Colon (tissue), 2 donors: ENCODE measurements at regions not wholly inside any gene's neighbourhood (a gene's known extent, or its start where the extent isn't known, plus 50 kb on each side); places are given as distances from the start of the nearest gene placed in this dataset.
A peak's percentile ranks its signal among the peaks of the same experiment; 100 is the strongest.

Experiments
- FAIRE-seq: peaks from 2 replicates; lab custom pipeline; 2012; peaks lifted over from hg19 to GRCh38; lab: Jason Lieb, UNC
- donor health status: control.
- donor health status: control.

DNA sequence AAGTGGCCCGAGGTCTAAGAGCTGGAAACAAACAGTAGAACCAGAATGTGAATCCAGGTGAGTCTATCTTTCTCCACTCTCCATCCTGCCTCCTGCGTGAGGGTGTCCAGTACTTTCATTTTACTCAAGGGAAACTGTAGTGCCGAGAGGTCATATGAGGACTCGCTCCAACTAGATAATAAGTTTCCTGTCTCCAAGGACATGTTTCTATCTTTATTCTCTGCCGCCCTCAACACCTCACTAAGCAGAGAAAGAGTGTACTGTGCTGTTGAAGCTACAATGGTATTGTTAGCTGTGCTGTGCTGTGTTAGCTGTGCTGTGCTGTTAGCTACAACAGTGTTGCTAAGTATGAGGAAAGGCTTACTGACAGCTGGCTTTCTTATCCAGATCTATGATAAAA is 137.9 kb upstream of the COL8A1 start:
- FAIRE-seq: no peak

DNA sequence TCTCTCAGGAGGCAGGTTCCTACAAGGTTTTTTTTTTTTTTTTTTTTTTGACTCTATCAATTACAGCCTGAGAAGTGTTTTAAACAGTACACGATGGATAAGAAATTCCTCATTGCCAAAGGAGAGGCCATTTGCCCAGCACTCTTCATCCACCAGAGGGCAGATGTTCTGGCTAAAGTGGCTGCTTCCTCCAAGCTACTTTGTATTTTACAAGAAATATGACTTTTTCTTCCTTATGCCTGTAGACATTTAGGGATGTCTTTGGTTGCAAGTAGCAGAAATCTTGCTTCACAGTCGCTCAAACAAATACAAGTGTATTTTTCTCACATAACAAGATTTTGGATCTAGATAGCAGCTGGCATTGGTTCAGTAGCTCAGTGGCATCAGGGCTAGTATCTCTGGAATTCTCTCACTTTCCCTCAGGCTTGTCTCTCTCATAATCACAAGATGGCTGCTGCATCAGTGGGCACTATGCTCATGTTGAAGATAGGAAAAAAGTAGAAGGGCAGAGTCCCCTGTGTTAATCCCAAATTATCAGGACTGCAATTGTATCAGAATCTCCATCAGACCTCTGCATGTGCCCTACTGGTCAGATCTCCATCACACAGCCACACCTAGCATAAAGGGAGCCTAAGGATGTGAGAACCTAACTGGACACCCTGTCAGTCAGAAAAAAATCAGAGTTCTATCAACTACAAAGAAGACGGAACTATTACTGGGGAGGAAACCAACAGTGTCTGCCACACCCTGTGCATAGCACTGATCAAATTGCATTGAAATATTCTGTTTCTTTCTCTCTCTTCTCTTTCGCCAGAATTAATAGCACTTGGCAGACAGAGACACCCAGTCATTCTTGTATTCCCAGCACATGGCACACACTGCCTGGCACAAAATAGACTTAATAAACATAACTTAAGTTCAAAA is 138.9 kb upstream of the COL8A1 start:
- no peak for FAIRE-seq

DNA sequence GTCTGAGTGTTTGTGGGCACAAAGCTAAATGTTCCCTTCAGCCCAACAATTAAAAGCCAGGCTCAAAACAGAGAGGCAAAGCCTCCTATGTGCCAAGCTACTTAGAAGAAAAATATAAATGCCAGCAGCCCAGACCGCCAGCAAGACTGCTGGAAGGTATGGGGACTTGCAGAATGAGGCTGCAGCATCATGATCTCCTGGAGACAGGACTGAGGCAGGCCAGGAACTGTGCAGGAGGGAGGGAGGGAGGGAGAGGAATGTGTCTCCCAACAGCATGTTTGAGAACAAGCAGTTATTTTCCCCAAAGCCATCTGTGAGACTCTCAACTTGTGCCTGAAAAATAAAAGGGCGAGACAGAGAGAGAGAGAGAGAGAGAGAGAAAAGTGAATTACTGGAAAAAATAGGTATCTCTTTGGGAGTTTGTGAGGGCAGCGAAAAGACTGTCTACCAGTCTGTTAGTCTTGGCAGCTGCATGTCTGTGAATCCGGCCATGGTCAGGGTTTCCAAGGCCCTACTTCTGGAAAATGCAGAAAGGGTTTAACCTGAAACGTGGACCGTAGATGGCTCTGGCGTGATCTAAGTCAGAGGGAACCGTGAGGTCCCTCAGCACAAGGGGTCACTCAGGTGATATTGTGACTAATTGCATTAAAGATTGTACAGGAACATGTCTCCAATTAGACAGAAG is 139.7 kb upstream of the COL8A1 start:
- no peak for FAIRE-seq

DNA sequence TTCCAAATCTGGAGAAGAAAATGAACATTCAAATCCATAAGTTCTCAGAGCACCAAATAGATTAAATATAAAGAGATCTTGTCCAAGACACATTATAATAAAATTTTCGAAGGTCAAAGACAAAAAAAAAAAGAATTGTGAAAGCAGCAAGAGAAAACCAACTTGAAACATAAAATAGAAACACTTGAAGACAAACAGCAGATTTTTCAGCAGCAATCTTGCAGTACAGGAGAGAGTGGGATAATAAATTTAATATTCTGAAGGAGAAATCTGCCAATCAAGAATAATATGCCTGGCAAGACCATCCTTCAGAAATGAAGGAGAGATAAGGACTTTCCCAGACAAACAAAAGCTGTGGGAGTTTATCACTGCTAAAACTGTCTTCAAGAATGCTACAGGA is 150.5 kb upstream of the COL8A1 start:
- FAIRE-seq: no peak

DNA sequence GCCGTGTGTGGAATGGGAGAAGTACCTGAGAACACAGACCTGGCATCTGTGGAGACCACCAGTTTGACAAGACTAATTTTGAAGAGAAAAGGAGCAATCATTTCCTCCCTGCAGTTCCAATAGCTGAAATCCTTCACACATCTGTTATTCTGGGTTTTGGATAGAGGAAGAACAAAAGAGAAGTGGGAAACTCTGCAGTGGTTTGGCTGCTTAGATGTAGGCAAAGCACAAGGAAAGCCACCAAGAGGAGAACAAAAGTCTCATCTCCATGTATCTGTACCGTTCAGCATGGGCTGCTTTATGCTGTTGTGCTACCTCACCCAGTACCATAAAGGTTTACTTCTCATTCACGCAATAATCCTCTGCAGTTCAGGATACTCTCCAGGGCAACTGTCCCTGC is 153.1 kb upstream of the COL8A1 start:
- no peak for FAIRE-seq

DNA sequence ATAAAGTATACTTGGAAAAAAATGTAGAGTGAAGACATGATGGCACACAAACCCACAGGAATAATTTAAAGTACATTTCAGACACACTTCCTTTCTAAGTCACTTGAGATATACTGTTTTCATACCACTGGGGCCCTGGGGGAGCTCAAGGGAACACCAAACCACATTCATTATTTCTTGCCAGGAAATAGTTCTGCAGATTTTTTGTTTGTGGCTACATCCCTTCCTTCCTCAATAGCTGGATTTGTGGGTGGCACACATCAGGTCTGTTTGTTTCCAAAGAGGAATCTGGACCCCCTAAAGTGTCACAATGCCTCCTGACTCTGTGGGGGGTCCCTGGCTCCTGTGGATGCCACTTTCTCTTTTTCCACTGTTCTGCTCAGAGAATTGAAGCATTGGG is 153.5 kb upstream of the COL8A1 start:
- FAIRE-seq: no peak

DNA sequence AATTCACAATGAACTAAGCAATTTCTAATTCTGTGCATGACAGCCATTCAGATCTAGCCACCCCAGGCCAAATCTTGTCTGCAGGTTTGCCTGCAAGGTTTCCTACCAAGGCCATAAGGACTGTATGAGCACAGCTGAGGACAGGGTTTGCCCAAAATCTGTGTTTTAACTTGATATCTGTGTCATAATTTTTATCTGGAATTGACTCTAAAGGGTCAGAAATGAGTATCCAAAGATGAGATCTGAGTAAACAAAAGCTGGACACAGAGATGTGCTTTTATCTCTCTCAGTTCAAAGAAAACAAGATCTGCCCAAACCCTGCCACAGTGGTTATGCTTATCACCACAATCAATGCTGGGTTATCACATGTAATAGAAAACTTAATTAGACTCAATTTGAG is 154.6 kb upstream of the COL8A1 start:
- no peak for FAIRE-seq

DNA sequence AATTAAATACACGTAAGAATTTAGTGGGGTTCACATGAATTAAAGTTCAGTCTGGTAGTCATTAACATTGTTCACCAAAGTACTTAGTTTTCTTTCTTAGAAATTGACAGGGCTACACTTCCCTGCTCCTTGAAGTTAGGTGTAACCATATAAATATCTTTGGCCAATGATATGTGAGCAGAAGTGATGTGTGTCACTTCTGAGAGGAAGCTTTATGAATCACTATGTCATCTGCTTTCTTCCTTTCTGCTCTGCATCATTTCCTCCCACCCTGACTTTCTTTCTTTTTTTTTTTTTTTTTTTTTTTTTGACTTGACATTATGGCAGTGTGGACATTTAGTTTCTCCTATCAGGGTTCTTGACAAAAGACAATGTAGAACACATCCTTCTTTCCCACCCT is 156.2 kb upstream of the COL8A1 start:
- FAIRE-seq: no peak

DNA sequence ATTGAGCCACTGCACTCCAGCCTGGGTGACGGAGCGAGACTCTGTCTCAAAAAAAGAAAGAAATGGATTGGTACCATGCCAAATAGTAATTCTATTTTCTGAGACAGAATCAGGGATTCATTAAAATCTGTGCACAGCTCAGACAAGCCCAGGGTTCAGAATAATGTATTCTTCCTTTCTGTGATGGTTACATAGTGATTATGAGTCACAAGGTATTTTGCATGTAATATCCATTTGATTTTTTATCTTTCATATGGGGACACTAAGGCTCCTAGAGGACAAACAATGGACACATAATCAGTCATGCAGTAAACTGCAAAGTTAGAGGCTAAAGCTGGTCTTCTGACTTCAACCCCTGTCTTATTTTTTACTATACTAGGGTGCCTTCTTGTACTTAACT is 156.8 kb upstream of the COL8A1 start:
- no peak for FAIRE-seq

DNA sequence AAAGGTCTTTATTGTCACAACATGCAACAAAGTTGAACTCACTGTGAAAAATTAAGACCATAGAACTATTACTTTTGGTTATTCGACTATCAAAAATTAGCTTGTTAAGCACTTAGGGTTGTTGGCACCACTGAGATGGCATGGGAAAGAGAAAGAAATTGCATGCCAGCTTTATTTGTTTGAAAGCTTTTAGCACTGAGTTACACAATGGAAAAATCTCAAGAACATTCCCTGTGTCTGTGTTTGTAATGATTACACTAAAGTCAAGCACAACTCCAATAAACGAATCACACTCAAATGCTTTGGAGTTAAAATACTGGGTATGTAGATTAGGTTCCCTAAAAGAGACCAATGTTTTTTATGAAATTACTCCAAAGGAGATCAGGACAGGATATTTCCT is 158.6 kb upstream of the COL8A1 start:
- FAIRE-seq: no peak

DNA sequence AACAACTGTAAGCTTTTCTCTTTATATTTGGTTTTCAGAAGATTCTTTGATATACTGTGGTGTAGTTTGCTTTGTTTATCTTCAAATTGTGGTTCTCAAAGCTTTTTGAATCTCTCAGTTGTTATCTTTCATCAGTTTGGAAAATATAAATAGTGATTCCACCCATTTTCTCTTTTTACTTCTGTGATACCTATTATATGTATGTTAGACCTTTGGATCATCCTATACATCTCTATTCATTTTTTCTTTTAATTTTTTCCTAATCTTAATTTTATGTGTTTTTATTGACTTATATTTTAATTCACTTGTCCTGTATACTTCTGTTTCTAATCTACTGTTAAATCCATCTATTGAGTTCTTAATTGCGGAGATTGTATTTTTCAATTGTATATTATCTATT is 160.7 kb upstream of the COL8A1 start:
- FAIRE-seq: peak; percentile 21

DNA sequence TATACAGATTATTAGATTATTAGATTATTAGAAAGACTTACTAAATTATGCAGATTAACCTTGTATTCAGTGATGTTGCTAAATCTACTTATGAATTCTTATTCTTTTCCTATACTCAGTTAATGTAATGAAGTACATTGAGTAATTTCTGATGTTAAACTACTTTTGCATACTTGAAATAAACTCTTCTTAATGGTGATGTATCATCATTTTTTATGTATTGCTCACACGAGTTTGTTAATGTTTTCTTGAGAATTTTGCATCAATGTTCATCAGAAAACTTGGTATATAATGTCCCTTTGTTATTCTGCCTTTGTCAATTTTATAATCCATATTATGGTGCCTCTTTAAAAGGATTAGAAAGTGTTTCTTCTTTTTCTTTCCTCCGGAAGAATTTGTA is 163.2 kb upstream of the COL8A1 start:
- FAIRE-seq: no peak

DNA sequence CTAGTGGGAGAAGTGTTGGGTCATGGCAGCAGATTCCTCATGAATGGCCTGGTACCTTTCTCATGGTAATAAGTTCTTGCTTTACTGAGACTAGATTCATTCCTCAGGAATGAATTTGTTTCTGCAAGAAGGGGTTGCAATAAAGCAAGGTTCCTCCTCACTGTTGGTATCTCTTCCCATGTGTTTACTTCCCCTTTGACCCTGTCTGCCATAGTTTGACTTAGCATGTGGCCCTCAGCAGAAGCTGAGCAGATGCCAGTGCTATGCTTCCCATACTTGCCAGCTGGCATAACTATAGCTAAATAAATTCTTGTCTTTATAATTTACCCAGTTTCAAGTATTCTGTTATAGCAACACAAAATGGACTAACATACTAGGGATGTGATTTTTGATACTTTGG is 163.6 kb upstream of the COL8A1 start:
- no peak for FAIRE-seq

DNA sequence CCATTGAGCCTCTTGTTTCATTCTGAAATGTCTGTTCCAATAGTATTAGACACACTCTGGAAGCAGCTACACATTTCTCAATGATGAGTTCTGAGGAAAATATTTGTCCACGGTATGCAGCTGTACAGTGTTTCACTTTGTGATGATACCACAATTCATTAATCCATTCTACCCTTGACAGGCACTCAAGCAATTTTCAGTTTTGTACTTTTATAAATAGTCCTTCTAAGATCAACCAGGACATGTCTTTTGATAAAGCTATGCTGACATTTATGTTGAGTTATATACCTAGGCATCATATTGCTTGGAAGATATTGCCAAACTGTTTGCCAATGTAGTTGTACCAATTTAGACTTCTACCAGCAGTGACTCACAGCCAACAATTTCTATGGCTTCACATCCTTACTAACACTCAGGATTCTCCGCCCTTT is 165.1 kb upstream of the COL8A1 start:
- FAIRE-seq: no peak

DNA sequence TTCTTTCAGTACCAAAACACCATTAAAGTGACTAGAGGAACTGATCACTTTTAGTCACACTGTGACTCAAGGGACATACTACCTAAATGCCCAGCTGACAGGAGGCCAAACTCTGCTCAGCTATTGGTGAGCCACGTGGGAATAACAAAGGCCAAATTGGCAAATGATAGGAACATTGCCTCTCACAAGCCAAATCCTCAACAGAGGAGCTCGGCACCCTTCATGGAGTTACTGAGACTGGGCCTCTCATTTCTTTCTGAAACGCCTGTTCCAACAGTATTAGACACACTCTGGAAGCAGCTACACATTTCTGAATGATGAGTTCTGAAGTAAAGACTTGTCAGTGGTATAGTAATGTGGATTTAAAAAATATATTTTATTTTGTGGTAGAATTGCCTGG is 166.0 kb upstream of the COL8A1 start:
- FAIRE-seq: no peak

DNA sequence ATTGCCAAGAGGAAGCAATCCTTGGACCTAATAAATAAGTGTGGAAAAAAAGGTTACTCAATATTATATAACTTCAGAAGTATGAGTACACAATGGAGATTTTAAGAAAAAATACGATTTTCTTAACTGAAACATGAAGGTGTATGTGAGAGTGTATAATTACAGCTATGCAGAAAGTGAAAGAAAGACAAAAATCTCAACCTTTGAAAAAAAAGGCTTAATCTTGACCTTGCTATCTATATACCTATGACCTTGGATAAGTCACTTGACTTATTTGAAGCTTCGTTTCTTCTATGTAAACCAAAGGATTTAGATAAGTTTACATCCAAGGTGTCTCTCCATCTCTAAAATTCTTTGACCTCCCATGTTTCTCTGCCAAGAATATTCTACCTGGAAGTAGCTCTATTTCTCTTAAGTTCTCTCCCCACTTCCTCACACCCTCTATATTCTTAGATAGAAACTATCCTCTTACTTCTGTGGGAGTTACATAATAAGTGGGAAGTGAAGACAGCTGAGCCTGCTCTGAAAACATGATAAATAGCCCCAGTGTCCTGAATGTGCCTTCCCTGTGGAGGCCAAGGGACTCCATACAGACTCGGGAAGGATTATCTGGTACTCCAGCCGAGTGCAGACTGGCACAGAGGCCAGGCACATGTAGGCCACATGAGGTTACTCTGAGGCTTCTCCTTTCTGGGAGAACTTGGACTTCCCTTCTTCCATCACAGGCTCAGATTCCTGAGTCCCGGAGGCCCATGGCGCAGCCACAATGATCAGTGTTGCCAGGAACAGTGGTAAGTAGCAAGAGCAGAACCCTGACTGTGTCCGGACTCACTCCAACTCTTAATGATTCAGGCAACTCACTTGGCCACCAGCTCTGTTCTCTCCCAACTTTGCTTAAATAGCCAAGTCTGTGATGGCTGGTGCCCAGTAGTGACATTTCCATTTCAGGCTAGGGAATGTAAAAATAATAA is 166.8 kb upstream of the COL8A1 start:
- FAIRE-seq: no peak

DNA sequence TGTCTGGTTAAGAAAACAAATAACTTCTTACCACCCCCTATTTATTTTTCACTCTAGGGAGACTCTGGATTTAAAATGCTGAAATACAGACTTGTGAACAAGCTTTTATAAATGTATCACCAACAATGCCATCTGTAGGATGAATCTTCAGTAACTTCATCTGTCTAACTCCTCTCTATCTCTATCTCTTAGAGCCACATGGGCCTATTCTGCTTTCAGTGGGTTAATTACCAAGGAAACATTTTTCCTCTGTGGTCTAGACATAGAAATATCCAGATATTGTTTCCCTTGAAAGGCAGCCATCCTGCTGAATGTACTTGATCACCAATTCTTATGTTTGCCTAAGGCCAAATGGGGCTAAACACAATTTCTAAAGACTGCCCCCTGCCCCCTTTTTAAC is 167.6 kb upstream of the COL8A1 start:
- no peak for FAIRE-seq

DNA sequence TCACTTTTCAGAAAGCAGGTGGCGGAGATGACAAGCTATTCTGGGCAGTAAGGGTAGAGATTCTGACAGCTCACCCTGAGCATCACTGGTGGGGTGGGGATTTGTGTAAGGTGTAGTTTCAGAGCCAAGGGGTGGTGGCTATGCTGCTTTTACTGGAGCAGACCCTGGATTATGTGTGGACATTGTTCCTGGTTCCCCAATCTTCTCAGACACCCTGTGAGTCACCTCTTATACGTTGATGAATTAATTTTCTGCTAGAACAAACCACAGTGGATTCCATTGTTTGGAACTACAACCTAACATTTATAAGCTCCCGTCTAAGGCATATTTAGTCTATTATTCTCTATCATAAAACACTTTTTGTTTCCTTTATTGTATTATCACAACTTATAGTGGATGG is 169.5 kb upstream of the COL8A1 start:
- no peak for FAIRE-seq

DNA sequence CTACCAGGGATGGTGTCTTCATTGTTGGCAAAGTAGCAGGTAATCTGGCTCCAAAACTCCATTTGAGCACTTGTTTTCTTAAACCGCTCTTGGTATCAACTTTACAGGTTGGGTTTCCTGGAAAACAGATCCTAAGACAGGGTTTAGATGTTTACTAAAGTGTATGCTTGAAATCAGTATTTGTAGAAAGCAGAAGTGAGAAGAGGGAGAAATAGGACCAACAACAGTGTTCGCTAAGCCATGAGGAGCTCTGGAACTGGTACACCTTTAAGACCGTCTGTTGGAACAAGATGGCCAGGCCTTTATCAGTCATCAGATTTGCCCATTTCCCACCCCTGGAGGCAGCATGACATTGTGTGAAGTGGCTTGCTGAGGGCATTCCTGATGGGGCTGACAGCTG is 171.0 kb upstream of the COL8A1 start:
- FAIRE-seq: no peak

DNA sequence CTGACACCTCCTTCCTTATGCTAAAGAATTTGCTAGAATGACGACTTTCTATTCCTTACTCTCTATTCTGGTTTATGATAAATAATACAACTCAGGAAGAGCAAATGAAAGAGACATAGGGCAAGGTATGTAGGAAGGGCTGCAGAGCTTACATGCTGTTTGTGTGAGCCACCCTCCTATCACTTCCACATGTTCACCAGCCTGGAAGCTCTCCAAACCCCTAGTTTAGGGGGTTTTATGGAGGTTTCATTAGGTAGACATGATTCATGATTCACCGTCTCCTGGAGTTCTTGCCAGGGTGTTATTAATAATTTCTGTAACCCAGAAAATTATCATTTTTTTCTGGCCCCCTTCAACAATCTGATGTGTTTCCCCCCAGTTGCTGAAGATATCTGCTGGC is 172.1 kb upstream of the COL8A1 start:
- no peak for FAIRE-seq

DNA sequence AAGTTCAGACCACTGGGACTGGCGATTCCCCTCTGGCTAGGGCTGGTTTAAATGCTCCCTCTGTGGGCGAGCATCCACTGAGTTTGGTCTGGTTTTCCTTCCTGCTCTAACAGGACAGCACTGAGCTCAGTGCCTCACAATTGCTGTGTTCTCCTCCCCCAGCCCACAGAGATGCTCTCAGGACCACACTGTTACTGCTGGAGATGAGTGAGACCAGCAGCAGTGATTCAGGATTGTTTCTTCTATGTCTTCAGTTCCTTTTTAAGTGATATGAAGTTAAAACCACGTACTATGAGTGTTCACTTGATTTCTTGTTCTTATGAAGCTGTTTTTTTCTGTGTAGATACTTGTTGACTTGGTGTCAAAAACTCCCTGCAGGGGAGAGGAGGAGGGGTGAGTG is 180.4 kb upstream of the COL8A1 start:
- FAIRE-seq: no peak

DNA sequence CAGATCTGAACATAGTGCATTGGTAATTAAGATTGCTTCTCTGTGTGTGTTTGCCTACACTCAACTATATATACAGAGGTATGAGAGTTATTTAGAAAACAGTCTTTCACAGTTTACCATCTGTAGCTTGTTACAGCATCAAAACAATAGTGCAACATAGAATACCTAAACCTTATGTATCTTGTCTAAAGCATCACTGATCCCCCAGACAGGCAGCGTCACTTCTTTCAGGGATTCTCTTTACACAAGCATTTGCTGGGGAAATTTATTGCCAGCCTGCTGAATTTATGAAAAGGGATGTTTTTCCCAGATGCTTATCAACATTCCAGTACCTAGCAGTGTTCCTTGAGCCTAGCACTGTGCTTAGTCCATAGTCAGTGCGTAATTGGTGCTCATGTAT is 195.8 kb upstream of the COL8A1 start:
- FAIRE-seq: no peak

DNA sequence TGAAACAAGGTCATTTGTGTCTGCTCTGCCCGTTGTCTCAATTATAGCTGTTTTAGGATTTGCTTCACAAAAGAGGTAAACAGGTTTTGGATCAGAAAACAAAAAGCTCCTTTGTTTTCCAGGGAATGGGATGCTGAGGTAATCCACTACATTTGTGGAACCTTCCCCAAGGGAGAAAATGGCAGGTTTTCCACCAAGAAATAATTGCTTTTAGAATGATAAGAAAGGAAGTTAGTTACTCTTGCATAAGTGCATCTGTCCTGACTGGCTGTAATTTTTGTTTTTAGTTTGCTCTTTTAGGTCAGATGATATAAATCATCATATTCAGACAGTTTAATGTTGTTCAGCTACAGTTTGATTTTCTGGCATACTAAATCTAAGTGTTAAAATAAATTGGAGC is 198.5 kb upstream of the COL8A1 start:
- FAIRE-seq: no peak
